ENCODE measurements at regions not wholly inside any gene's neighbourhood (a gene's known extent, or its start where the extent isn't known, plus 50 kb on each side); places are given as distances from the start of the nearest gene placed in this dataset.

- TF ChIP-seq ELK1 (IDR thresholded peaks at IDR 0.05; ENCODE audit: low read depth, low read length) = no peak
- TF ChIP-seq FOSL2 (IDR thresholded peaks at IDR 0.05) = no peak
- no peak for TF ChIP-seq FOSL2 (CRISPR knock-in tag; IDR thresholded peaks at IDR 0.05)
- TF ChIP-seq ZSCAN20 (CRISPR knock-in tag; IDR thresholded peaks at IDR 0.05) = no peak
- TF ChIP-seq, protein P1, sequence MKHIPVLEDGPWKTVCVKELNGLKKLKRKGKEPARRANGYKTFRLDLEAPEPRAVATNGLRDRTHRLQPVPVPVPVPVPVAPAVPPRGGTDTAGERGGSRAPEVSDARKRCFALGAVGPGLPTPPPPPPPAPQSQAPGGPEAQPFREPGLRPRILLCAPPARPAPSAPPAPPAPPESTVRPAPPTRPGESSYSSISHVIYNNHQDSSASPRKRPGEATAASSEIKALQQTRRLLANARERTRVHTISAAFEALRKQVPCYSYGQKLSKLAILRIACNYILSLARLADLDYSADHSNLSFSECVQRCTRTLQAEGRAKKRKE (CRISPR knock-in tag; IDR thresholded peaks at IDR 0.05; ENCODE audit: low read depth) = no peak
- TF ChIP-seq GATA3 (IDR thresholded peaks at IDR 0.05; ENCODE audit: borderline replicate concordance) = no peak
- TF ChIP-seq, protein P2, sequence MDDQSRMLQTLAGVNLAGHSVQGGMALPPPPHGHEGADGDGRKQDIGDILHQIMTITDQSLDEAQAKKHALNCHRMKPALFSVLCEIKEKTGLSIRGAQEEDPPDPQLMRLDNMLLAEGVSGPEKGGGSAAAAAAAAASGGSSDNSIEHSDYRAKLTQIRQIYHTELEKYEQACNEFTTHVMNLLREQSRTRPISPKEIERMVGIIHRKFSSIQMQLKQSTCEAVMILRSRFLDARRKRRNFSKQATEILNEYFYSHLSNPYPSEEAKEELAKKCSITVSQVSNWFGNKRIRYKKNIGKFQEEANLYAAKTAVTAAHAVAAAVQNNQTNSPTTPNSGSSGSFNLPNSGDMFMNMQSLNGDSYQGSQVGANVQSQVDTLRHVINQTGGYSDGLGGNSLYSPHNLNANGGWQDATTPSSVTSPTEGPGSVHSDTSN (IDR thresholded peaks at IDR 0.05) = no peak
Observed at GRCh38 chr7:119943942-119944600, 328.9 kb upstream of the KCND2 start (continued).

DNA sequence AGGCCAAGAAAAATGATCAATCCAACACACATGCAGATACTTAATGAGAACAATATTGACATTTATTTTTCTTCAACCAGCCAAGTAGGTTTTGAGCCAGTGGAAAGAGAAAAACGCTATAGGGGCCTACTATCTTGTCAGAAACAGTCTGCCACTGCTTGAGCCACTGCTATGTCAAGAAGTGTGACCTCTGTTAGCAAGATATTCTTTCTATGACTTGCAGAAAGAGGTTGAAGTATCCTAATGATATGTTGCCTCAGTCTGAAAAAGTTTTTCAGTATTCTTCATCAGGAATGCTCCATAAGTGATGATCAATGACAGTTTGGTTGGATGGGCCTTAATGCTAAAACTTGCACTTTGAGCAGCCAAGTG lies 328.4 kb upstream of the KCND2 start:
- Histone ChIP-seq H3K9me3 (no peaks in the 10 kb centered on the region), H3K4me2 (no peak overlapping the region), H3K4me3 (no peak overlapping the region), H3K27ac (no peak overlapping the region), H3K4me1 (no peaks in the 10 kb centered on the region)
- FAIRE-seq = no peak
- ChIA-PET POLR2A (no interaction called here), CTCF (no interaction called here)
- no peak for TF ChIP-seq HDAC2 (IDR thresholded peaks at IDR 0.05)
- TF ChIP-seq RCOR1 (IDR thresholded peaks at IDR 0.05; ENCODE audit: low read depth, low read length) = no peak
- no peak for TF ChIP-seq TFCP2L1 (CRISPR knock-in tag; IDR thresholded peaks at IDR 0.05)
- no peak for TF ChIP-seq FOSB (CRISPR knock-in tag; IDR thresholded peaks at IDR 0.05)
- ATAC-seq = no peak
- DNase-seq (ENCODE audit: low read depth in 1 of 2, low spot score in 1 of 2) = no peak
- whole genome bisulfite sequencing (ENCODE audit: missing lambda C conversion rate) = 0% methylated on average over 1 of the region's 1 CpG

- ChIA-PET POLR2A (no interaction called here), CTCF (no interaction called here)
- WGBS (ENCODE audit: missing lambda C conversion rate) = 39% methylated on average over 1 of the region's 1 CpG
- no peak for FAIRE-seq
- Histone ChIP-seq H3K4me3 (no peak overlapping the region), H3K4me1 (no peaks in the 10 kb centered on the region), H3K27ac (no peak overlapping the region), H3K4me2 (no peak overlapping the region), H3K9me3 (no peaks in the 10 kb centered on the region)
- DNase-seq (ENCODE audit: low read depth in 1 of 2, low spot score in 1 of 2) = no peak
- ATAC-seq = no peak
- TF ChIP-seq MAFK (IDR thresholded peaks at IDR 0.05; ENCODE audit: partially characterized antibody) = no peak
- TF ChIP-seq TP53 (CRISPR knock-in tag; IDR thresholded peaks at IDR 0.05) = no peak
- no peak for TF ChIP-seq FOXS1 (CRISPR knock-in tag; IDR thresholded peaks at IDR 0.05)
- no peak for TF ChIP-seq RCOR1 (IDR thresholded peaks at IDR 0.05; ENCODE audit: low read depth, low read length)
- TF ChIP-seq, protein P3, sequence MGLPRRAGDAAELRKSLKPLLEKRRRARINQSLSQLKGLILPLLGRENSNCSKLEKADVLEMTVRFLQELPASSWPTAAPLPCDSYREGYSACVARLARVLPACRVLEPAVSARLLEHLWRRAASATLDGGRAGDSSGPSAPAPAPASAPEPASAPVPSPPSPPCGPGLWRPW (IDR thresholded peaks at IDR 0.05) = no peak
- TF ChIP-seq RAD21 (conservative IDR thresholded peaks at IDR 0.05 in 1 of 2, IDR thresholded peaks at IDR 0.05 in 1 of 2) = no peak
- TF ChIP-seq PHF8 (IDR thresholded peaks at IDR 0.05; ENCODE audit: borderline replicate concordance, low read depth) = no peak
- TF ChIP-seq KDM5A (IDR thresholded peaks at IDR 0.05) = no peak
- TF ChIP-seq, protein P2 (IDR thresholded peaks at IDR 0.05) = no peak
- TF ChIP-seq SMC3 (IDR thresholded peaks at IDR 0.05) = no peak
- TF ChIP-seq RFX5 (IDR thresholded peaks at IDR 0.05) = no peak
- TF ChIP-seq, protein P4, sequence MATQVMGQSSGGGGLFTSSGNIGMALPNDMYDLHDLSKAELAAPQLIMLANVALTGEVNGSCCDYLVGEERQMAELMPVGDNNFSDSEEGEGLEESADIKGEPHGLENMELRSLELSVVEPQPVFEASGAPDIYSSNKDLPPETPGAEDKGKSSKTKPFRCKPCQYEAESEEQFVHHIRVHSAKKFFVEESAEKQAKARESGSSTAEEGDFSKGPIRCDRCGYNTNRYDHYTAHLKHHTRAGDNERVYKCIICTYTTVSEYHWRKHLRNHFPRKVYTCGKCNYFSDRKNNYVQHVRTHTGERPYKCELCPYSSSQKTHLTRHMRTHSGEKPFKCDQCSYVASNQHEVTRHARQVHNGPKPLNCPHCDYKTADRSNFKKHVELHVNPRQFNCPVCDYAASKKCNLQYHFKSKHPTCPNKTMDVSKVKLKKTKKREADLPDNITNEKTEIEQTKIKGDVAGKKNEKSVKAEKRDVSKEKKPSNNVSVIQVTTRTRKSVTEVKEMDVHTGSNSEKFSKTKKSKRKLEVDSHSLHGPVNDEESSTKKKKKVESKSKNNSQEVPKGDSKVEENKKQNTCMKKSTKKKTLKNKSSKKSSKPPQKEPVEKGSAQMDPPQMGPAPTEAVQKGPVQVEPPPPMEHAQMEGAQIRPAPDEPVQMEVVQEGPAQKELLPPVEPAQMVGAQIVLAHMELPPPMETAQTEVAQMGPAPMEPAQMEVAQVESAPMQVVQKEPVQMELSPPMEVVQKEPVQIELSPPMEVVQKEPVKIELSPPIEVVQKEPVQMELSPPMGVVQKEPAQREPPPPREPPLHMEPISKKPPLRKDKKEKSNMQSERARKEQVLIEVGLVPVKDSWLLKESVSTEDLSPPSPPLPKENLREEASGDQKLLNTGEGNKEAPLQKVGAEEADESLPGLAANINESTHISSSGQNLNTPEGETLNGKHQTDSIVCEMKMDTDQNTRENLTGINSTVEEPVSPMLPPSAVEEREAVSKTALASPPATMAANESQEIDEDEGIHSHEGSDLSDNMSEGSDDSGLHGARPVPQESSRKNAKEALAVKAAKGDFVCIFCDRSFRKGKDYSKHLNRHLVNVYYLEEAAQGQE (IDR thresholded peaks at IDR 0.05) = no peak
- TF ChIP-seq JUN (IDR thresholded peaks at IDR 0.05) = no peak
- TF ChIP-seq, protein P5, sequence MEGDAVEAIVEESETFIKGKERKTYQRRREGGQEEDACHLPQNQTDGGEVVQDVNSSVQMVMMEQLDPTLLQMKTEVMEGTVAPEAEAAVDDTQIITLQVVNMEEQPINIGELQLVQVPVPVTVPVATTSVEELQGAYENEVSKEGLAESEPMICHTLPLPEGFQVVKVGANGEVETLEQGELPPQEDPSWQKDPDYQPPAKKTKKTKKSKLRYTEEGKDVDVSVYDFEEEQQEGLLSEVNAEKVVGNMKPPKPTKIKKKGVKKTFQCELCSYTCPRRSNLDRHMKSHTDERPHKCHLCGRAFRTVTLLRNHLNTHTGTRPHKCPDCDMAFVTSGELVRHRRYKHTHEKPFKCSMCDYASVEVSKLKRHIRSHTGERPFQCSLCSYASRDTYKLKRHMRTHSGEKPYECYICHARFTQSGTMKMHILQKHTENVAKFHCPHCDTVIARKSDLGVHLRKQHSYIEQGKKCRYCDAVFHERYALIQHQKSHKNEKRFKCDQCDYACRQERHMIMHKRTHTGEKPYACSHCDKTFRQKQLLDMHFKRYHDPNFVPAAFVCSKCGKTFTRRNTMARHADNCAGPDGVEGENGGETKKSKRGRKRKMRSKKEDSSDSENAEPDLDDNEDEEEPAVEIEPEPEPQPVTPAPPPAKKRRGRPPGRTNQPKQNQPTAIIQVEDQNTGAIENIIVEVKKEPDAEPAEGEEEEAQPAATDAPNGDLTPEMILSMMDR (IDR thresholded peaks at IDR 0.05) = no peak
- TF ChIP-seq, protein P1 (CRISPR knock-in tag; IDR thresholded peaks at IDR 0.05; ENCODE audit: low read depth) = no peak
- no peak for TF ChIP-seq MAX (IDR thresholded peaks at IDR 0.05)
Observed at GRCh38 chr7:119945822-119946221, 327.2 kb upstream of the KCND2 start.
